ENCODE measurements at regions not wholly inside any gene's neighbourhood (a gene's known extent, or its start where the extent isn't known, plus 50 kb on each side); places are given as distances from the start of the nearest gene placed in this dataset.

DNA sequence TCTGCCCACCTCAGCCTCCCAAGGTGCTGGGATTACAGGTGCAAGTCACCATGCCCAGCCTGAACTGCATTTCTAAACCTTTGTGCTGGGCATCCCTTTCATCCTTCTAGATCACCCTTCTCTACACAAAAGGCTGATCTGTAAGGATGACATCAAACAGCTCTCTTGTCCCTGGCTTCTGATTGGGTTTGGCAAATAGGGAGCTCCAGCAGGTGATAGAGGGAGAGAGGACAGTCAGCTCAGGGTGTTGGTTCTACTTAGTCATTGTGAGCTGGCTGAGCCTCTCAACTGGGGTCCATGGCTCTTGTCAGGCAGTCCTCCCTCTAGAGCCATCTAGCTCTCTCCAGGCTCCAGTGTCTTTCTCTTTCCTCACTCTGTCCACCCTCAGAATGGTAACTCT, 237.6 kb upstream of the JARID2 start:
- TF ChIP-seq, protein P1, sequence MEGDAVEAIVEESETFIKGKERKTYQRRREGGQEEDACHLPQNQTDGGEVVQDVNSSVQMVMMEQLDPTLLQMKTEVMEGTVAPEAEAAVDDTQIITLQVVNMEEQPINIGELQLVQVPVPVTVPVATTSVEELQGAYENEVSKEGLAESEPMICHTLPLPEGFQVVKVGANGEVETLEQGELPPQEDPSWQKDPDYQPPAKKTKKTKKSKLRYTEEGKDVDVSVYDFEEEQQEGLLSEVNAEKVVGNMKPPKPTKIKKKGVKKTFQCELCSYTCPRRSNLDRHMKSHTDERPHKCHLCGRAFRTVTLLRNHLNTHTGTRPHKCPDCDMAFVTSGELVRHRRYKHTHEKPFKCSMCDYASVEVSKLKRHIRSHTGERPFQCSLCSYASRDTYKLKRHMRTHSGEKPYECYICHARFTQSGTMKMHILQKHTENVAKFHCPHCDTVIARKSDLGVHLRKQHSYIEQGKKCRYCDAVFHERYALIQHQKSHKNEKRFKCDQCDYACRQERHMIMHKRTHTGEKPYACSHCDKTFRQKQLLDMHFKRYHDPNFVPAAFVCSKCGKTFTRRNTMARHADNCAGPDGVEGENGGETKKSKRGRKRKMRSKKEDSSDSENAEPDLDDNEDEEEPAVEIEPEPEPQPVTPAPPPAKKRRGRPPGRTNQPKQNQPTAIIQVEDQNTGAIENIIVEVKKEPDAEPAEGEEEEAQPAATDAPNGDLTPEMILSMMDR (IDR thresholded peaks at IDR 0.05; ENCODE audit: insufficient read depth, low read length, severe bottlenecking), result no peak
- Histone ChIP-seq H3K36me3 (ENCODE audit: control insufficient read depth, insufficient read depth, low read length) (no peaks in the 10 kb centered on the region), H3K27me3 (ENCODE audit: control insufficient read depth, insufficient read depth, low read length) (no peaks in the 10 kb centered on the region), H3K4me3 (ENCODE audit: low read depth, low read length) (no peak overlapping the region)
- DNase-seq (ENCODE audit: low read depth), result no peak
- no peak for FAIRE-seq

DNA sequence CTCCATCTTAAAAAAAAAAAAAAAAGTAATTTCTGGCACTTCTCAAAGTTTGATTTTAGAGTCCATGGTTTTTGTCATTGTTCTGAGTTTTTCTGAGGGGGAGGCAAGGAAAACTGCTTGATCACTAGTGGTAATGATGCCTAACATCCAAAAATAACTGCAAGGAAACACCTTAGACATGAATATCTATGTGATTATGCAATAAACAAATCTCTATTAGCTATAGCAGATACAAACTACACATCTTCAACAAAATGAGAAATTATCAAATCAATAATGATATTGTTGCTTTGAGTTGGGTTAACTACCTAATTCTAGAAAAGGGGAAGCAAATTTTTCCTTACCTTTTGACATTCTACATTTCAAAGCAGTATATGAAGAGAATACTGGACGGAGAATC, 230.9 kb upstream of the JARID2 start:
- H3K27me3 ChIP-seq (ENCODE audit: control insufficient read depth, insufficient read depth, low read length), result no peaks in the 10 kb centered on the region
- DNase-seq (ENCODE audit: low read depth) (no peak), FAIRE-seq (no peak)
- TF ChIP-seq, protein P1 (IDR thresholded peaks at IDR 0.05; ENCODE audit: insufficient read depth, low read length, severe bottlenecking), result no peak
- H3K36me3 ChIP-seq (ENCODE audit: control insufficient read depth, insufficient read depth, low read length), result no peaks in the 10 kb centered on the region
- no peak overlapping the region for H3K4me3 ChIP-seq (ENCODE audit: low read depth, low read length)

DNA sequence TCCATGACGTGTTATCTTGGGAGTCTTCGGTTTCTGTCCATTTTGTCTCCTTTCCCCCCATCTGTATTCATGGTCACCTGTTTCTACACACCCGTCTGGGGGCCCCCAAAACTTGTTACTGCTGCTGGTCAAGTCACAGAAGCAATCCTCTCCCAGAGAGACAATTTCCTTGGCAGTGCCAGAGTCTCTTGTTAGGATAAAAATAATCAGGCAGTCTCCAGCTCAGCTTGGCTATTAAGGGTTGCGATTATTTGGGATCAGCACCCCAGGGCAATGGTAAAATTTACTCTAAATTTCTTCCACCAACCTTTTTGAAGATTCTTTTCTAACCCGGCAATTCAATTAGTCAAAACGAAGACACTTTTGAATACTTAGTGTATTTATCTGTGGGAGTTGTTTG, 229.1 kb upstream of the JARID2 start:
- TF ChIP-seq, protein P1 (IDR thresholded peaks at IDR 0.05; ENCODE audit: insufficient read depth, low read length, severe bottlenecking), result no peak
- no peaks in the 10 kb centered on the region for H3K27me3 ChIP-seq (ENCODE audit: control insufficient read depth, insufficient read depth, low read length)
- no peak overlapping the region for H3K4me3 ChIP-seq (ENCODE audit: low read depth, low read length)
- H3K36me3 ChIP-seq (ENCODE audit: control insufficient read depth, insufficient read depth, low read length), result no peaks in the 10 kb centered on the region
- FAIRE-seq (no peak), DNase-seq (ENCODE audit: low read depth) (no peak)

DNA sequence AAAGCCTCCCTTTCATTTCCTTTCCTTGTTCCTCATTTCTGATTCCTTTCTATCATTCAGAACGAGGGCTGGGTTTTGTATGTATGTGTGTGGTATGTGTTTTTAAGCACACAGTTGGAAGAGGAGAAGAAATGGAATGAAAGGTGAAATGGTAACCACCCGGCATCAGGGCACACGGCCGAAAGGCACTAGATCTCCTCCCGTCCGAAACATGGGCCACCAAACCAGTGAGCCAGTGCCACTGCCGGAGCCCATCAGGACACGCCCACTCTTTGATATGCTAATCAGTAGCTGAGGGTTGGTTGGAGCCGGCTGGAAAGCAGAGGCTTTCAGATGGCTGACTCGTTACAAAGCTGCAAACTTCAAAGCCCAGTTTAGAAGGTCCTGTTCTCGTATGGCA, 228.6 kb upstream of the JARID2 start:
- TF ChIP-seq, protein P1 (IDR thresholded peaks at IDR 0.05; ENCODE audit: insufficient read depth, low read length, severe bottlenecking), result no peak
- peak; percentile 14 for DNase-seq (ENCODE audit: low read depth)
- Histone ChIP-seq H3K36me3 (ENCODE audit: control insufficient read depth, insufficient read depth, low read length) (no peaks in the 10 kb centered on the region), H3K4me3 (ENCODE audit: low read depth, low read length) (no peak overlapping the region), H3K27me3 (ENCODE audit: control insufficient read depth, insufficient read depth, low read length) (no peaks in the 10 kb centered on the region)
- FAIRE-seq, result no peak

DNA sequence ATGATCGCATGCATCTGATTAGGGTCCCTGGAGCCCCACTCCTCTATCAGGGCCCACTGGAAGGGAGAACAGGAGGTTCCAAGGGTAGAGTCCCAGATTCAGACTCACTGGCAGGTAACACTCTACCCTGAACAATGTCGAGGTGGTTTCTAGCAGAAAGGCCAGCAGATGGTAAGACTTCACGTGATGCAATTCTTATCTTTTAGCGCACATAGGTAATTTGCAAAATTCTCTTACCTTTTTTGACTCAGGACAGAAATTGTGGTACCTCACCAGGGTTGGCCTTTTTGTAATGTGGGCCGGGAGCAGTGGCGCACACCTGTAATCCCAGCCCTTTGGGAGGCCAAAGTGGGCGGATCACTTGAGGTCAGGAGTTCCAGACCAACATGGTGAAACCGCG, 228.1 kb upstream of the JARID2 start:
- TF ChIP-seq, protein P1 (IDR thresholded peaks at IDR 0.05; ENCODE audit: insufficient read depth, low read length, severe bottlenecking), result no peak
- FAIRE-seq, result no peak

DNA sequence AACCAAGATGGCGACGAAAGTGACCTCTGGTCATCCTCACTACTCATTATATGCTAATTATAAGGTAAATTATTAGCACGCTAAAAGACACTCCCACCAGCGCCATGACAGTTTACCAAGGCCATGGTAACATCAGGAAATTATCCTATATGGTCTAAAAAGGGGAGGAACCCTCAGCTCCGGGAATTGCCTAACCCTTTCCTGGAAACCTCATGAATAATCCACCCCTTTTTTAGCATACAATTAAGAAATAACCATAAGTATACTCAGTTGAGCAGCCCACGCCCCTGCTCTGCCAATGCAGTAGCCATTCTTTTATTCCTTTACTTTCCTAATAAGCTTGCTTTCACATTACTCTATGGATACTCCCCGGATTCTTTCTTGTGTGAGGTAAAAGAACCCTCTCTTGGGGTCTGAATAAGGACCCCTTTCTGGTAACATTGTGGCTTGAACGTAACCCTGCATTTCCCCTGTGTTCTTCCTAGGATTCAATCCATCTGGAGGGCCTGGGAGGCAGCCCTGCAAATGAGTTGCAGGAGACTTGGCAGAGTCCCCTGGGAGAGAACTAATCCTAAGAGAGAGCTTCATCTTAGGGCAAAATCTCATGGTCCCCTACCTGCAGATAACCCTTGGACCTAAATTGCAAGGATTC, 225.6 kb upstream of the JARID2 start:
- H3K4me3 ChIP-seq (ENCODE audit: low read depth, low read length), result no peak overlapping the region

More for the DNA sequence above, 228.1 kb upstream of the JARID2 start:
- Histone ChIP-seq H3K4me3 (ENCODE audit: low read depth, low read length) (no peak overlapping the region), H3K27me3 (ENCODE audit: control insufficient read depth, insufficient read depth, low read length) (no peaks in the 10 kb centered on the region), H3K36me3 (ENCODE audit: control insufficient read depth, insufficient read depth, low read length) (no peaks in the 10 kb centered on the region)
- DNase-seq (ENCODE audit: low read depth), result no peak

More for the DNA sequence above, 225.6 kb upstream of the JARID2 start:
- FAIRE-seq (no peak), DNase-seq (ENCODE audit: low read depth) (no peak)
- TF ChIP-seq, protein P1 (IDR thresholded peaks at IDR 0.05; ENCODE audit: insufficient read depth, low read length, severe bottlenecking), result no peak
- Histone ChIP-seq H3K27me3 (ENCODE audit: control insufficient read depth, insufficient read depth, low read length) (no peaks in the 10 kb centered on the region), H3K36me3 (ENCODE audit: control insufficient read depth, insufficient read depth, low read length) (no peaks in the 10 kb centered on the region)
